OCI-LY1 (cell line): ENCODE measurements at regions not wholly inside any gene's neighbourhood (a gene's known extent, or its start where the extent isn't known, plus 50 kb on each side); places are given as distances from the start of the nearest gene placed in this dataset.

Experiments
- H2AFZ ChIP-seq: fragments of 200-600 bp; sonication (generic), shearing (Covaris generic); 2 replicates; pipeline ENCODE4 v1.6.0; 2014; ENCODE audit warnings: antibody characterized with exemption, mild to moderate bottlenecking, low read length
- H3F3A ChIP-seq: fragments of 200-600 bp; sonication (generic), shearing (Covaris generic); 2 replicates; pipeline ENCODE4 v1.6.0; 2014; ENCODE audit warnings: mild to moderate bottlenecking, antibody characterized with exemption, low read length, moderate library complexity; ENCODE audit not compliant: insufficient read depth
- H3K27ac ChIP-seq: fragments of 200-600 bp; sonication (generic); 2 replicates; pipeline ENCODE4 v1.5.1; 2014; ENCODE audit warnings: low read length, mixed run types, mild to moderate bottlenecking, low read depth; ENCODE audit not compliant: poor library complexity, severe bottlenecking
- H3K27me3 ChIP-seq: fragments of 200-600 bp; sonication (generic); 2 replicates; pipeline ENCODE4 v1.6.0; 2014; ENCODE audit warnings: antibody characterized with exemption, mild to moderate bottlenecking, low read length, moderate library complexity; ENCODE audit not compliant: insufficient read depth
- H3K36me3 ChIP-seq: fragments of 200-600 bp; sonication (generic); 2 replicates; pipeline ENCODE4 v1.6.1; 2014; ENCODE audit warnings: mild to moderate bottlenecking, antibody characterized with exemption, low read length, moderate library complexity, mixed read lengths; ENCODE audit not compliant: insufficient read depth
- H3K4me1 ChIP-seq: fragments of 200-600 bp; sonication (generic); 2 replicates; pipeline ENCODE4 v1.5.1; 2014; ENCODE audit warnings: mild to moderate bottlenecking, low read length, moderate library complexity; ENCODE audit not compliant: insufficient read depth, severe bottlenecking
- H3K4me2 ChIP-seq: fragments of 200-600 bp; sonication (generic), shearing (Covaris generic); 2 replicates; pipeline ENCODE4 v1.6.1; 2014; ENCODE audit warnings: low read length
- H3K4me3 ChIP-seq: fragments of 200-600 bp; sonication (generic); 2 replicates; pipeline ENCODE4 v1.5.1; 2014; ENCODE audit warnings: low read length, low read depth, mild to moderate bottlenecking, mixed read lengths; ENCODE audit not compliant: poor library complexity, severe bottlenecking
- H3K79me2 ChIP-seq: fragments of 200-600 bp; shearing (Covaris generic); 2 replicates; pipeline ENCODE4 v1.6.1; 2016; ENCODE audit warnings: mixed run types, low read length, mixed read lengths; ENCODE audit not compliant: insufficient read depth
- H3K9ac ChIP-seq: fragments of 200-600 bp; sonication (generic), shearing (Covaris generic); 2 replicates; pipeline ENCODE4 v1.6.1; 2014; ENCODE audit warnings: mild to moderate bottlenecking, low read length, mixed read lengths
- H3K9me2 ChIP-seq: fragments of 200-600 bp; sonication (generic), shearing (Covaris generic); 2 replicates; pipeline ENCODE4 v1.6.1; 2014; ENCODE audit warnings: low read depth, mild to moderate bottlenecking, low read length, mixed read lengths
- H3K9me3 ChIP-seq: fragments of 200-600 bp; shearing (Covaris generic); 2 replicates; pipeline ENCODE4 v1.6.1; 2014; ENCODE audit warnings: low read length, mixed read lengths
- H4K20me1 ChIP-seq: fragments of 200-600 bp; sonication (generic), shearing (Covaris generic); 2 replicates; pipeline ENCODE4 v1.6.0; 2016; ENCODE audit warnings: mild to moderate bottlenecking, low read length; ENCODE audit not compliant: insufficient read depth
- CTCF ChIP-seq: fragments of 200-600 bp; sonication (generic), shearing (Covaris generic); IDR thresholded peaks from 2 replicates; pipeline ENCODE4 v1.5.1; 2017; ENCODE audit warnings: mild to moderate bottlenecking, antibody characterized with exemption, low read length, moderate library complexity, mixed read lengths
- EZH2 ChIP-seq: fragments of 200-600 bp; sonication (generic), shearing (Covaris generic); IDR thresholded peaks from 2 replicates; pipeline ENCODE4 v1.8.0; 2017; ENCODE audit warnings: borderline replicate concordance, mixed run types, mild to moderate bottlenecking, antibody characterized with exemption, low read length, moderate library complexity, mixed read lengths

- Histone ChIP-seq H3K9ac (no peak overlapping the region), H3K4me2 (no peak overlapping the region), H3K4me3 (no peak overlapping the region), H3K9me3 (no peaks in the 10 kb centered on the region), H3K27me3 (no peaks in the 10 kb centered on the region), H3K27ac (no peak overlapping the region), H4K20me1 (no peaks in the 10 kb centered on the region), H3K4me1 (no peaks in the 10 kb centered on the region), H2AFZ (no peak overlapping the region), H3F3A (no peaks in the 10 kb centered on the region), H3K9me2 (no peaks in the 10 kb centered on the region), H3K79me2 (no peaks in the 10 kb centered on the region), H3K36me3 (no peaks in the 10 kb centered on the region)
- no peak for TF ChIP-seq EZH2
- TF ChIP-seq CTCF = no peak
Measured at GRCh38 chr9:79780559-79780958, 208.8 kb downstream of the TLE4 start.

GRCh38 chr9:79779901-79780300 lies 208.1 kb downstream of the TLE4 start:
- H3K4me2 ChIP-seq = no peak overlapping the region
- no peaks in the 10 kb centered on the region for H3K79me2 ChIP-seq
- H3K27ac ChIP-seq = no peak overlapping the region
- H2AFZ ChIP-seq = no peak overlapping the region
- TF ChIP-seq CTCF (no peak), EZH2 (no peak)
- H4K20me1 ChIP-seq = no peaks in the 10 kb centered on the region
- no peak overlapping the region for H3K4me3 ChIP-seq
- no peaks in the 10 kb centered on the region for H3F3A ChIP-seq
- no peak overlapping the region for H3K9ac ChIP-seq
- no peaks in the 10 kb centered on the region for H3K36me3 ChIP-seq
- no peaks in the 10 kb centered on the region for H3K9me2 ChIP-seq
- H3K27me3 ChIP-seq = no peaks in the 10 kb centered on the region
- no peaks in the 10 kb centered on the region for H3K4me1 ChIP-seq
- no peaks in the 10 kb centered on the region for H3K9me3 ChIP-seq

GRCh38 chr9:79778581-79778980 lies 206.8 kb downstream of the TLE4 start:
- Histone ChIP-seq H3K36me3 (no peaks in the 10 kb centered on the region), H3K27me3 (no peaks in the 10 kb centered on the region), H3K9me2 (no peaks in the 10 kb centered on the region), H3K4me3 (no peak overlapping the region), H4K20me1 (no peaks in the 10 kb centered on the region), H3K4me1 (no peaks in the 10 kb centered on the region), H3K27ac (no peak overlapping the region), H3K4me2 (no peak overlapping the region), H3K9me3 (no peaks in the 10 kb centered on the region), H3K9ac (no peak overlapping the region), H2AFZ (no peak overlapping the region), H3F3A (no peaks in the 10 kb centered on the region), H3K79me2 (no peaks in the 10 kb centered on the region)
- no peak for TF ChIP-seq EZH2
- no peak for TF ChIP-seq CTCF
